ENCODE measurements at regions not wholly inside any gene's neighbourhood (a gene's known extent, or its start where the extent isn't known, plus 50 kb on each side); places are given as distances from the start of the nearest gene placed in this dataset.

DNA sequence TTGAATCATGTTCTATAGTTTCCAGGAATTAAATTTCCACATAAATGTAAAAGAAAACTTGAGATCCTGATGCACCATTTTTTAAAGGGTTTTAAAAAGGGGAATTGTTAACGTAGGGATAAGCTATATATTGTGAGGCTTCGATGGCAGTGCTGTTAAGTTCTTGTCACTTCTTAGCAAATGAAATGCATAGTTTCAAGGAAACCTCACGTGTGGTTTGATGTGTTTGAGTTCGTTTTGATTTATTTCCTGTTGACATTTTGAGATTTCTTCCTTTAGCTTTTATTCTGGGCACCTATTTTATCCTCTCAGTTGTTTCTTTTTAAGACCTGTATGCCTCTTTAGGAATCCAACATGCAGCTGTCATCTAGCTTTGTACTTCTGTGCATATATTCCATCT lies 301.0 kb downstream of the DOCK8 start:
- no peaks in the 10 kb centered on the region for H3K36me3 Mint-ChIP-seq
- no peaks in the 10 kb centered on the region for H3K4me1 ChIP-seq (ENCODE audit: control insufficient read depth, insufficient read depth, low read length)
- no peak for ATAC-seq
- H3K27me3 Mint-ChIP-seq (ENCODE audit: low read depth in 2 of 2): peaks cover 13 to 23% of the 10 kb centered on the region in 2 donors
- no peaks in the 10 kb centered on the region for H3K27me3 ChIP-seq (ENCODE audit: control insufficient read depth, insufficient read depth, low read length)
- H3K9me3 ChIP-seq (ENCODE audit: control insufficient read depth, insufficient read depth, low read length): no peaks in the 10 kb centered on the region
- H3K4me3 Mint-ChIP-seq: no peak overlapping the region
- intact Hi-C loops (cut with micrococcal nuclease): no loop called here
- H3K4me1 Mint-ChIP-seq: peaks cover 5 to 7% of the 10 kb centered on the region in 2 donors
- 22% methylated on average over 4 of the region's 4 CpGs for WGBS (ENCODE audit: insufficient coverage)
- no peak overlapping the region for H3K27ac Mint-ChIP-seq
- no peaks in the 10 kb centered on the region for H3K36me3 ChIP-seq (ENCODE audit: control insufficient read depth, insufficient read depth, low read length)
- no peaks in the 10 kb centered on the region for H3K9me3 Mint-ChIP-seq
- H3K4me3 ChIP-seq (ENCODE audit: low read length): no peak overlapping the region
- TF ChIP-seq, protein P1, sequence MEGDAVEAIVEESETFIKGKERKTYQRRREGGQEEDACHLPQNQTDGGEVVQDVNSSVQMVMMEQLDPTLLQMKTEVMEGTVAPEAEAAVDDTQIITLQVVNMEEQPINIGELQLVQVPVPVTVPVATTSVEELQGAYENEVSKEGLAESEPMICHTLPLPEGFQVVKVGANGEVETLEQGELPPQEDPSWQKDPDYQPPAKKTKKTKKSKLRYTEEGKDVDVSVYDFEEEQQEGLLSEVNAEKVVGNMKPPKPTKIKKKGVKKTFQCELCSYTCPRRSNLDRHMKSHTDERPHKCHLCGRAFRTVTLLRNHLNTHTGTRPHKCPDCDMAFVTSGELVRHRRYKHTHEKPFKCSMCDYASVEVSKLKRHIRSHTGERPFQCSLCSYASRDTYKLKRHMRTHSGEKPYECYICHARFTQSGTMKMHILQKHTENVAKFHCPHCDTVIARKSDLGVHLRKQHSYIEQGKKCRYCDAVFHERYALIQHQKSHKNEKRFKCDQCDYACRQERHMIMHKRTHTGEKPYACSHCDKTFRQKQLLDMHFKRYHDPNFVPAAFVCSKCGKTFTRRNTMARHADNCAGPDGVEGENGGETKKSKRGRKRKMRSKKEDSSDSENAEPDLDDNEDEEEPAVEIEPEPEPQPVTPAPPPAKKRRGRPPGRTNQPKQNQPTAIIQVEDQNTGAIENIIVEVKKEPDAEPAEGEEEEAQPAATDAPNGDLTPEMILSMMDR (IDR thresholded peaks at IDR 0.05): no peak
- no peak overlapping the region for H3K27ac ChIP-seq (ENCODE audit: low read length)
- peak in 1 of 2 donors; percentile 27 for DNase-seq

- Mint-ChIP-seq H3K4me3 (no peak overlapping the region), H3K27me3 (ENCODE audit: low read depth in 2 of 2) (peaks cover 10% of the 10 kb centered on the region in 2 donors), H3K27ac (no peak overlapping the region), H3K4me1 (peaks cover 5 to 7% of the 10 kb centered on the region in 2 donors), H3K36me3 (no peaks in the 10 kb centered on the region), H3K9me3 (no peaks in the 10 kb centered on the region)
- H3K4me3 ChIP-seq (ENCODE audit: low read length): no peak overlapping the region
- no peaks in the 10 kb centered on the region for H3K9me3 ChIP-seq (ENCODE audit: control insufficient read depth, insufficient read depth, low read length)
- no peaks in the 10 kb centered on the region for H3K4me1 ChIP-seq (ENCODE audit: control insufficient read depth, insufficient read depth, low read length)
- DNase-seq (no peak), ATAC-seq (no peak)
- H3K27me3 ChIP-seq (ENCODE audit: control insufficient read depth, insufficient read depth, low read length): no peaks in the 10 kb centered on the region
- intact Hi-C loops (cut with micrococcal nuclease): no loop called here
- H3K36me3 ChIP-seq (ENCODE audit: control insufficient read depth, insufficient read depth, low read length): no peaks in the 10 kb centered on the region
- H3K27ac ChIP-seq (ENCODE audit: low read length): no peak overlapping the region
- 91% methylated on average over 4 of the region's 4 CpGs for WGBS (ENCODE audit: insufficient coverage)
- TF ChIP-seq, protein P1 (IDR thresholded peaks at IDR 0.05): no peak
Observed at GRCh38 chr9:517993-518392, 303.3 kb downstream of the DOCK8 start.

GRCh38 chr9:518540-518939 lies 303.9 kb downstream of the DOCK8 start:
- intact Hi-C loops (cut with micrococcal nuclease): no loop called here
- H3K36me3 Mint-ChIP-seq: no peaks in the 10 kb centered on the region
- 90% methylated on average over 5 of the region's 5 CpGs for WGBS (ENCODE audit: insufficient coverage)
- no peak overlapping the region for H3K27ac ChIP-seq (ENCODE audit: low read length)
- no peak overlapping the region for H3K27ac Mint-ChIP-seq
- no peak overlapping the region for H3K4me3 ChIP-seq (ENCODE audit: low read length)
- H3K4me1 ChIP-seq (ENCODE audit: control insufficient read depth, insufficient read depth, low read length): no peaks in the 10 kb centered on the region
- H3K27me3 ChIP-seq (ENCODE audit: control insufficient read depth, insufficient read depth, low read length): no peaks in the 10 kb centered on the region
- TF ChIP-seq, protein P1 (IDR thresholded peaks at IDR 0.05): no peak
- H3K4me3 Mint-ChIP-seq: peak overlapping the region; percentile 10
- H3K9me3 ChIP-seq (ENCODE audit: control insufficient read depth, insufficient read depth, low read length): no peaks in the 10 kb centered on the region
- peaks cover 5 to 7% of the 10 kb centered on the region in 2 donors for H3K4me1 Mint-ChIP-seq
- DNase-seq (no peak), ATAC-seq (no peak)
- H3K27me3 Mint-ChIP-seq (ENCODE audit: low read depth in 2 of 2): peaks cover 7 to 12% of the 10 kb centered on the region in 2 donors
- H3K9me3 Mint-ChIP-seq: no peaks in the 10 kb centered on the region
- H3K36me3 ChIP-seq (ENCODE audit: control insufficient read depth, insufficient read depth, low read length): no peaks in the 10 kb centered on the region

- Mint-ChIP-seq H3K9me3 (no peaks in the 10 kb centered on the region), H3K27me3 (ENCODE audit: low read depth in 2 of 2) (peaks cover 1 to 7% of the 10 kb centered on the region in 2 donors), H3K4me1 (peaks cover 5 to 7% of the 10 kb centered on the region in 2 donors), H3K36me3 (no peaks in the 10 kb centered on the region), H3K4me3 (no peak overlapping the region), H3K27ac (no peak overlapping the region)
- 84% methylated on average over 3 of the region's 3 CpGs for WGBS (ENCODE audit: insufficient coverage)
- ATAC-seq (no peak), DNase-seq (no peak)
- Histone ChIP-seq H3K27ac (ENCODE audit: low read length) (no peak overlapping the region), H3K27me3 (ENCODE audit: control insufficient read depth, insufficient read depth, low read length) (no peaks in the 10 kb centered on the region), H3K36me3 (ENCODE audit: control insufficient read depth, insufficient read depth, low read length) (no peaks in the 10 kb centered on the region), H3K4me1 (ENCODE audit: control insufficient read depth, insufficient read depth, low read length) (no peaks in the 10 kb centered on the region), H3K9me3 (ENCODE audit: control insufficient read depth, insufficient read depth, low read length) (no peaks in the 10 kb centered on the region), H3K4me3 (ENCODE audit: low read length) (no peak overlapping the region)
- intact Hi-C loops (cut with micrococcal nuclease): no loop called here
- TF ChIP-seq, protein P1 (IDR thresholded peaks at IDR 0.05): no peak
Observed at GRCh38 chr9:519579-519978, 304.9 kb downstream of the DOCK8 start.
